ENCODE measurements at regions not wholly inside any gene's neighbourhood (a gene's known extent, or its start where the extent isn't known, plus 50 kb on each side); places are given as distances from the start of the nearest gene placed in this dataset.

GRCh38 chr3:55178336-55178735, 250.5 kb upstream of the LRTM1 start:
- no peak for TF ChIP-seq REST (IDR thresholded peaks at IDR 0.05; ENCODE audit: insufficient read depth in 1 of 2, low read depth in 2 of 2, low read length in 2 of 2)
- TF ChIP-seq TAF1 (IDR thresholded peaks at IDR 0.05; ENCODE audit: borderline replicate concordance, insufficient read depth, low read length), result no peak
- TF ChIP-seq POLR2AphosphoS5 (IDR thresholded peaks at IDR 0.05; ENCODE audit: low read depth, low read length), result no peak

GRCh38 chr3:55177749-55178148, 249.9 kb upstream of the LRTM1 start:
- TF ChIP-seq REST (IDR thresholded peaks at IDR 0.05; ENCODE audit: insufficient read depth in 1 of 2, low read depth in 2 of 2, low read length in 2 of 2) (no peak), FOXP2 (optimal IDR thresholded peaks at IDR 0.05; ENCODE audit: borderline replicate concordance, extremely low read depth, extremely low read length, insufficient read depth) (no peak), POLR2AphosphoS5 (IDR thresholded peaks at IDR 0.05; ENCODE audit: low read depth, low read length) (no peak), SIN3A (IDR thresholded peaks at IDR 0.05; ENCODE audit: borderline replicate concordance, insufficient read depth, low read length) (no peak), TAF1 (IDR thresholded peaks at IDR 0.05; ENCODE audit: borderline replicate concordance, insufficient read depth, low read length) (no peak)

DNA sequence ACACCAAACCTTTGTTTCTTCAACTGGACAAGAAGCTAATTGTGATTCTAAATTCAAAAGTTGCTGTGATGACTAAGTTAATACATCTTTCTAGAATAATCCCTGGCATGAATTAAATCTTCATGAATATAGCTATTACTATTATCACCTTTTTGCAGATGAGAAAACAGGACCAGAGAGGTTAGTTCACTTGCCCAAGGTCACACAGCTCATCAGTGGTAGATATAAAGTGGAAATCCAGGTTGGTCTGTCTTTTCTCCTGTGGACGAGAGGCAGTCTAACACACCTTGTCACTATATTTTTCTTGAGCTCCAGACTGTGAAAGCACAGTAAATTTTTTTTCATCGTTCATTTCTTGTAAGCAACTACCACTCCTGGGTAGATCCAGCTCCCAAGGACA, 247.6 kb upstream of the LRTM1 start:
- TF ChIP-seq FOXP2 (optimal IDR thresholded peaks at IDR 0.05; ENCODE audit: borderline replicate concordance, extremely low read depth, extremely low read length, insufficient read depth) (no peak), TAF1 (IDR thresholded peaks at IDR 0.05; ENCODE audit: borderline replicate concordance, insufficient read depth, low read length) (no peak), POLR2AphosphoS5 (IDR thresholded peaks at IDR 0.05; ENCODE audit: low read depth, low read length) (no peak), SIN3A (IDR thresholded peaks at IDR 0.05; ENCODE audit: borderline replicate concordance, insufficient read depth, low read length) (no peak), REST (IDR thresholded peaks at IDR 0.05; ENCODE audit: insufficient read depth in 1 of 2, low read depth in 2 of 2, low read length in 2 of 2) (no peak)

DNA sequence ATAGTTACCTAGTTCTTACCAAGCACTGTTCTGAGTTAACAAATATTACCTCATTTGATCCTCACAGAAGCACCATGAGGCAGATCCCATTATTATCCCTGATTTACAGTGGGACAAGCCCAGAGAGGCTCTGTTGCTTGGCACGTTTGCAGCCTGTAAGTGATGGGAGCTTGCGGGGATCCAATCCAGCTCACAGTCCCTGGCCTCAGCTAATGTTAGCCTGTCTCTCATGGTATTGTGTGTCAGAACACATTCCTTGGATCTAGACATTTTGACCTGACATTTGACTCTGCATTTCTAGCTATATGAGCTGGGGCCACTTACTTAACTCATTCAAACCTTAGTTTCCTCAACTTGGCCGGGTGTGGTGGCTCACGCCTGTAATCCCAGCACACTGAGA, 246.9 kb upstream of the LRTM1 start:
- TF ChIP-seq FOXP2 (optimal IDR thresholded peaks at IDR 0.05; ENCODE audit: borderline replicate concordance, extremely low read depth, extremely low read length, insufficient read depth) (no peak), POLR2AphosphoS5 (IDR thresholded peaks at IDR 0.05; ENCODE audit: low read depth, low read length) (no peak), REST (IDR thresholded peaks at IDR 0.05; ENCODE audit: insufficient read depth in 1 of 2, low read depth in 2 of 2, low read length in 2 of 2) (no peak), SIN3A (IDR thresholded peaks at IDR 0.05; ENCODE audit: borderline replicate concordance, insufficient read depth, low read length) (no peak), TAF1 (IDR thresholded peaks at IDR 0.05; ENCODE audit: borderline replicate concordance, insufficient read depth, low read length) (no peak)

DNA sequence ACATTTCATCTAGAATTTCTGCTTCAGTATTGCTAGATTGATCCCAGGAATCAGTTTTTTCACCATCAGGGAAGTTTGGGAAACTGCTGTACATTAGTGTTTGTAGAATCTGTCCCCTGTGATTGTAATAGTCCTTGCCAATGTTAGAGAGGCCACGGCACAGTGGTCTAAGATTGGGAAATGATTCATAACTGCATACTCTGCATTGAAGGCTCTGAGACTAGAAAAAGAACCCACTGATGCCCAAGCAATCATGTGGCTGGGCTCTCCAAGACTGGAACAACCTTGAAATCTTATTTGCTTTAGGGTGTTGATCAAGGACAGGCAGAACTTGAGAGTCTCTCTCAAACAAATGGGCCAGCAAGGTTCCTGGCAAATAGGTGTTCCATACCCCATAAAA, 245.6 kb upstream of the LRTM1 start:
- no peak for TF ChIP-seq POLR2AphosphoS5 (IDR thresholded peaks at IDR 0.05; ENCODE audit: low read depth, low read length)
